A673 (cell line): ENCODE measurements at regions not wholly inside any gene's neighbourhood (a gene's known extent, or its start where the extent isn't known, plus 50 kb on each side); places are given as distances from the start of the nearest gene placed in this dataset.

ENCODE experiments used
- BruUV-seq: library from RNA; stranded (reverse); fragments of 400-500 nt; replicated peaks from 2 replicates; lab custom pipeline; 2021; lab: Mats Ljungman, UMichigan
- CTCF ChIA-PET: fragments of 300-600 bp; sonication (Branson Sonifier 250); formaldehyde crosslinking; loops from one replicate; lab custom pipeline; 2022; ENCODE audit warnings: antibody characterized with exemption; lab: Charles Lee
- POLR2A ChIA-PET: fragments of 300-600 bp; sonication (Branson Sonifier 250); formaldehyde crosslinking; loops from one replicate; lab custom pipeline; 2022; ENCODE audit warnings: antibody characterized with exemption; ENCODE audit not compliant: low non-redundant PET; lab: Charles Lee
- DNase-seq: peaks from one replicate; pipeline ENCODE4 v3.0.0-alpha.2; 2015; ENCODE audit warnings: low spot score
- H3K27ac ChIP-seq: fragments of 200-600 bp; sonication (generic); 2 replicates; pipeline ENCODE4 v1.5.1; 2016; ENCODE audit warnings: mixed run types, low read depth, mild to moderate bottlenecking, mixed read lengths, antibody characterized with exemption, low read length; ENCODE audit not compliant: poor library complexity, severe bottlenecking
- H3K27me3 ChIP-seq: fragments of 200-600 bp; sonication (generic); replicated peaks from 2 replicates; pipeline ENCODE4 v1.6.1; 2017; ENCODE audit warnings: mixed run types, low read depth, mild to moderate bottlenecking, mixed read lengths, antibody characterized with exemption, low read length; ENCODE audit not compliant: insufficient read depth, poor library complexity
- H3K36me3 ChIP-seq: fragments of 200-600 bp; sonication (generic); 2 replicates; pipeline ENCODE4 v1.6.1; 2016; ENCODE audit warnings: mixed run types, mild to moderate bottlenecking, mixed read lengths, antibody characterized with exemption, low read length; ENCODE audit not compliant: insufficient read depth, poor library complexity, severe bottlenecking
- H3K4me1 ChIP-seq: fragments of 200-600 bp; sonication (generic); 2 replicates; pipeline ENCODE4 v1.6.1; 2017; ENCODE audit warnings: mixed run types, mild to moderate bottlenecking, mixed read lengths, antibody characterized with exemption, low read length; ENCODE audit not compliant: insufficient read depth, poor library complexity, severe bottlenecking
- H3K4me3 ChIP-seq: fragments of 200-600 bp; sonication (generic); 2 replicates; pipeline ENCODE4 v1.5.1; 2016; ENCODE audit warnings: low read depth, mixed run types, mild to moderate bottlenecking, mixed read lengths, low read length; ENCODE audit not compliant: poor library complexity, severe bottlenecking
- H3K9me3 ChIP-seq: fragments of 200-600 bp; sonication (generic); 2 replicates; pipeline ENCODE4 v1.6.1; 2016; ENCODE audit warnings: mixed run types, low read depth, mild to moderate bottlenecking, mixed read lengths, antibody characterized with exemption, low read length; ENCODE audit not compliant: poor library complexity, severe bottlenecking
- CTCF ChIP-seq: fragments of 300-800, 200-600 bp; sonication (generic); conservative IDR thresholded peaks from 2 replicates; pipeline ENCODE4 v1.5.1; 2017; ENCODE audit warnings: low read depth, mild to moderate bottlenecking, antibody characterized with exemption, low read length, moderate library complexity, mixed read lengths
- EZH2 ChIP-seq: fragments of 200-600 bp; sonication (generic); IDR thresholded peaks from 2 replicates; pipeline ENCODE4 v1.6.1; 2017; ENCODE audit warnings: borderline replicate concordance, low read depth, mild to moderate bottlenecking, mixed read lengths, antibody characterized with exemption, low read length; ENCODE audit not compliant: poor library complexity, severe bottlenecking
- intact Hi-C: fragments of 100-400 bp; cut with micrococcal nuclease; formaldehyde crosslinking; loops from one replicate; pipeline ENCODE4 v1.10.0; 2022; ENCODE audit not compliant: unreplicated experiment

- POLR2A ChIA-PET, result no interaction called here
Observed at GRCh38 chr10:9470581-9470980, 1416.1 kb downstream of the GATA3 start.

GRCh38 chr10:9501944-9502343 is 1447.5 kb downstream of the GATA3 start:
- Histone ChIP-seq H3K27me3 (no peaks in the 10 kb centered on the region), H3K4me1 (no peaks in the 10 kb centered on the region), H3K36me3 (no peaks in the 10 kb centered on the region), H3K4me3 (no peak overlapping the region), H3K27ac (no peak overlapping the region), H3K9me3 (no peaks in the 10 kb centered on the region)
- intact Hi-C loops, result no loop called here
- CTCF ChIA-PET, result interaction anchor here (0.5 kb wide), 1 partner anchor 19 kb away, joined by 4 read pairs; no protein-coding TSS in a partner anchor
- no TSS peak for BruUV-seq
- no peak for DNase-seq
- TF ChIP-seq EZH2, result no peak
- no peak for TF ChIP-seq CTCF
- POLR2A ChIA-PET, result no interaction called here

More at GRCh38 chr10:9470581-9470980, 1416.1 kb downstream of the GATA3 start:
- no peaks in the 10 kb centered on the region for H3K9me3 ChIP-seq
- no peak overlapping the region for H3K27ac ChIP-seq
- intact Hi-C loops, result no loop called here
- H3K4me3 ChIP-seq, result no peak overlapping the region
- H3K36me3 ChIP-seq, result no peaks in the 10 kb centered on the region
- no TSS peak for BruUV-seq
- H3K4me1 ChIP-seq, result no peaks in the 10 kb centered on the region
- peaks cover 4% of the 10 kb centered on the region for H3K27me3 ChIP-seq
- CTCF ChIA-PET, result no interaction called here
- TF ChIP-seq CTCF (no peak), EZH2 (no peak)
- no peak for DNase-seq

GRCh38 chr10:9504227-9504626 is 1449.7 kb downstream of the GATA3 start:
- TF ChIP-seq CTCF, result no peak
- TF ChIP-seq EZH2, result no peak
- Histone ChIP-seq H3K36me3 (no peaks in the 10 kb centered on the region), H3K4me1 (no peaks in the 10 kb centered on the region), H3K4me3 (no peak overlapping the region), H3K27ac (no peak overlapping the region), H3K9me3 (no peaks in the 10 kb centered on the region), H3K27me3 (no peaks in the 10 kb centered on the region)
- BruUV-seq, result no TSS peak
- no peak for DNase-seq
- ChIA-PET CTCF (no interaction called here), POLR2A (no interaction called here)
- intact Hi-C loops, result no loop called here
